Gastroesophageal sphincter (tissue), 3 donors: ENCODE measurements at regions not wholly inside any gene's neighbourhood (a gene's known extent, or its start where the extent isn't known, plus 50 kb on each side); places are given as distances from the start of the nearest gene placed in this dataset.
"Not testable (repeated sequence)": the region's sequence is repeated elsewhere in the genome, so short reads cannot be mapped to it uniquely, and the experiment has no call there.

ENCODE experiments used
- EP300 ChIP-seq: sonication (generic); formaldehyde crosslinking; IDR thresholded peaks from one replicate; pipeline ENCODE4 v1.6.1; 2017; ENCODE audit warnings: antibody characterized with exemption, mild to moderate bottlenecking
- POLR2A ChIP-seq, 2 donors: fragments of 450-650 bp; IDR thresholded peaks; one replicate each; pipeline ENCODE4 v1.6.1; 2017; ENCODE audit warnings: antibody characterized with exemption in 2 of 2, mild to moderate bottlenecking in 2 of 2, moderate library complexity in 1 of 2
- POLR2AphosphoS5 ChIP-seq: sonication (generic); formaldehyde crosslinking; IDR thresholded peaks from one replicate; pipeline ENCODE4 v1.6.1; 2017; ENCODE audit warnings: antibody characterized with exemption
- TF ChIP-seq, protein P1 (sequence below), 4 experiments: fragments of 200-600 bp in 2 of 4; fragments of 450-650 bp in 2 of 4; sonication (generic) in 1 of 4; IDR thresholded peaks; one replicate each; pipeline ENCODE4 v1.5.1; 2017 to 2019; ENCODE audit warnings: antibody characterized with exemption in 4 of 4, mild to moderate bottlenecking in 2 of 4, moderate library complexity in 2 of 4

DNA sequence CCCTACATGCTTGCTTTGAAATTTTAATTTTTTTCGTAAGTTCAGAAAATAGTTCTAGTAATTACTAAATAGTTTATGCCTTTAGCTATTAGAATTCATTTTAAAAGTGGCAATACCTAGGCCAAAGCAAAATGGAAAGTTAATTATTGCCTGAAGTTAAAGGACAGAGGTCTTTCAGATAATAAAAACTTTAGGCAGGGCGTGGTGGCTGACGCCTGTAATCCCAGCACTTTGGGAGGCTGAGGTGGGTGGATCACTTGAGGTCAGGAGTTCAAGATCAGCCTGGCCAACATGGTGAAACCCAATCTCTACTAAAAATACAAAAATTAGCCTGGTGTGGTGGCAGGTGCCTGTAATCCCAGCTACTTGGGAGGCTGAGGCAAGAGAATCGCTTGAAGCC is 65.9 kb upstream of the MARCKS start:
- not testable (repeated sequence) for TF ChIP-seq POLR2AphosphoS5; EP300; POLR2A (IDR thresholded peaks at IDR 0.05)
- TF ChIP-seq, protein P1, sequence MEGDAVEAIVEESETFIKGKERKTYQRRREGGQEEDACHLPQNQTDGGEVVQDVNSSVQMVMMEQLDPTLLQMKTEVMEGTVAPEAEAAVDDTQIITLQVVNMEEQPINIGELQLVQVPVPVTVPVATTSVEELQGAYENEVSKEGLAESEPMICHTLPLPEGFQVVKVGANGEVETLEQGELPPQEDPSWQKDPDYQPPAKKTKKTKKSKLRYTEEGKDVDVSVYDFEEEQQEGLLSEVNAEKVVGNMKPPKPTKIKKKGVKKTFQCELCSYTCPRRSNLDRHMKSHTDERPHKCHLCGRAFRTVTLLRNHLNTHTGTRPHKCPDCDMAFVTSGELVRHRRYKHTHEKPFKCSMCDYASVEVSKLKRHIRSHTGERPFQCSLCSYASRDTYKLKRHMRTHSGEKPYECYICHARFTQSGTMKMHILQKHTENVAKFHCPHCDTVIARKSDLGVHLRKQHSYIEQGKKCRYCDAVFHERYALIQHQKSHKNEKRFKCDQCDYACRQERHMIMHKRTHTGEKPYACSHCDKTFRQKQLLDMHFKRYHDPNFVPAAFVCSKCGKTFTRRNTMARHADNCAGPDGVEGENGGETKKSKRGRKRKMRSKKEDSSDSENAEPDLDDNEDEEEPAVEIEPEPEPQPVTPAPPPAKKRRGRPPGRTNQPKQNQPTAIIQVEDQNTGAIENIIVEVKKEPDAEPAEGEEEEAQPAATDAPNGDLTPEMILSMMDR (IDR thresholded peaks at IDR 0.05) = not testable (repeated sequence)
